Parathyroid adenoma (tissue), 2 donors: ENCODE measurements at regions not wholly inside any gene's neighbourhood (a gene's known extent, or its start where the extent isn't known, plus 50 kb on each side); places are given as distances from the start of the nearest gene placed in this dataset.

Experiments used
- H2AFZ ChIP-seq: fragments of 300-600 bp; sonication (generic); one replicate; pipeline ENCODE4 v1.7.0; 2017; ENCODE audit warnings: antibody characterized with exemption, mild to moderate bottlenecking
- H3K27ac ChIP-seq: fragments of 300-600 bp; sonication (generic); one replicate; pipeline ENCODE4 v1.7.0; 2017
- H3K27me3 ChIP-seq: fragments of 300-600 bp; sonication (generic); one replicate; pipeline ENCODE4 v1.7.0; 2017; ENCODE audit warnings: low read length; ENCODE audit not compliant: control insufficient read depth, insufficient read depth
- H3K36me3 ChIP-seq: fragments of 300-600 bp; sonication (generic); one replicate; pipeline ENCODE4 v1.7.0; 2017; ENCODE audit warnings: low read length; ENCODE audit not compliant: control insufficient read depth, insufficient read depth
- H3K4me1 ChIP-seq: fragments of 300-600 bp; sonication (generic); one replicate; pipeline ENCODE4 v1.7.0; 2017; ENCODE audit warnings: control low read depth
- H3K4me2 ChIP-seq: fragments of 300-600 bp; sonication (generic); one replicate; pipeline ENCODE4 v1.7.0; 2017; ENCODE audit warnings: low read length
- H3K4me3 ChIP-seq: fragments of 300-600 bp; sonication (generic); one replicate; pipeline ENCODE4 v1.7.0; 2017; ENCODE audit warnings: low read depth, low read length
- H3K79me2 ChIP-seq: fragments of 300-600 bp; sonication (generic); one replicate; pipeline ENCODE4 v1.7.0; 2017; ENCODE audit warnings: control low read depth
- H3K9ac ChIP-seq: fragments of 300-600 bp; sonication (generic); one replicate; pipeline ENCODE4 v1.7.0; 2017; ENCODE audit warnings: mild to moderate bottlenecking
- H3K9me3 ChIP-seq: fragments of 300-600 bp; sonication (generic); one replicate; pipeline ENCODE4 v1.7.0; 2017; ENCODE audit warnings: low read length; ENCODE audit not compliant: control insufficient read depth
- CTCF ChIP-seq: fragments of 300-600 bp; sonication (generic); IDR thresholded peaks from one replicate; pipeline ENCODE4 v1.7.0; 2017; ENCODE audit warnings: antibody characterized with exemption, mild to moderate bottlenecking
- donor health status: primary hyperparathyroidism.

- no peak overlapping the region for H3K9ac ChIP-seq
- no peak overlapping the region for H2AFZ ChIP-seq
- no peak for TF ChIP-seq CTCF
- H3K36me3 ChIP-seq: no peaks in the 10 kb centered on the region
- H3K27ac ChIP-seq: no peak overlapping the region
- H3K27me3 ChIP-seq: no peaks in the 10 kb centered on the region
- H3K4me3 ChIP-seq: no peak overlapping the region
- no peak overlapping the region for H3K4me2 ChIP-seq
- H3K4me1 ChIP-seq: no peaks in the 10 kb centered on the region
- H3K9me3 ChIP-seq: no peaks in the 10 kb centered on the region
- no peaks in the 10 kb centered on the region for H3K79me2 ChIP-seq
Observed at GRCh38 chr9:124179196-124180071, 78.3 kb upstream of the NEK6 start.

GRCh38 chr9:124180557-124180956 is 77.2 kb upstream of the NEK6 start:
- Histone ChIP-seq H3K36me3 (no peaks in the 10 kb centered on the region), H3K9ac (no peak overlapping the region), H3K9me3 (no peaks in the 10 kb centered on the region), H3K4me3 (no peak overlapping the region), H3K79me2 (no peaks in the 10 kb centered on the region), H3K27ac (no peak overlapping the region), H3K4me1 (no peaks in the 10 kb centered on the region), H2AFZ (no peak overlapping the region), H3K27me3 (no peaks in the 10 kb centered on the region), H3K4me2 (no peak overlapping the region)
- no peak for TF ChIP-seq CTCF

- H3K9ac ChIP-seq: no peak overlapping the region
- H2AFZ ChIP-seq: no peak overlapping the region
- H3K4me1 ChIP-seq: no peaks in the 10 kb centered on the region
- H3K27me3 ChIP-seq: no peaks in the 10 kb centered on the region
- no peak for TF ChIP-seq CTCF
- no peaks in the 10 kb centered on the region for H3K79me2 ChIP-seq
- no peaks in the 10 kb centered on the region for H3K9me3 ChIP-seq
- H3K4me3 ChIP-seq: no peak overlapping the region
- no peak overlapping the region for H3K27ac ChIP-seq
- no peak overlapping the region for H3K4me2 ChIP-seq
- no peaks in the 10 kb centered on the region for H3K36me3 ChIP-seq
Observed at GRCh38 chr9:124182741-124183140, 75.0 kb upstream of the NEK6 start.

- Histone ChIP-seq H3K4me2 (no peak overlapping the region), H3K4me1 (no peaks in the 10 kb centered on the region), H3K4me3 (no peak overlapping the region), H2AFZ (no peak overlapping the region), H3K27me3 (no peaks in the 10 kb centered on the region), H3K36me3 (no peaks in the 10 kb centered on the region), H3K79me2 (no peaks in the 10 kb centered on the region), H3K9ac (no peak overlapping the region), H3K9me3 (no peaks in the 10 kb centered on the region), H3K27ac (no peak overlapping the region)
- no peak for TF ChIP-seq CTCF
Observed at GRCh38 chr9:124183772-124184171, 74.0 kb upstream of the NEK6 start.

- no peaks in the 10 kb centered on the region for H3K4me1 ChIP-seq
- no peak for TF ChIP-seq CTCF
- no peaks in the 10 kb centered on the region for H3K79me2 ChIP-seq
- H2AFZ ChIP-seq: no peak overlapping the region
- no peaks in the 10 kb centered on the region for H3K9me3 ChIP-seq
- no peak overlapping the region for H3K27ac ChIP-seq
- H3K4me2 ChIP-seq: no peak overlapping the region
- H3K36me3 ChIP-seq: no peaks in the 10 kb centered on the region
- no peak overlapping the region for H3K4me3 ChIP-seq
- H3K27me3 ChIP-seq: no peaks in the 10 kb centered on the region
- H3K9ac ChIP-seq: no peak overlapping the region
Observed at GRCh38 chr9:124185413-124185812, 72.3 kb upstream of the NEK6 start.
